Fibroblast of lung (primary cell): ENCODE measurements at regions not wholly inside any gene's neighbourhood (a gene's known extent, or its start where the extent isn't known, plus 50 kb on each side); places are given as distances from the start of the nearest gene placed in this dataset.

Source experiments
- DNase-seq, 2 donors: peaks; one replicate each; pipeline versions ENCODE4 v3.0.0 to v3.0.0-alpha.2; 2010; ENCODE audit warnings: low read depth in 2 of 2
- H2AFZ ChIP-seq: 2 replicates; pipeline ENCODE4 v1.5.1; 2012; ENCODE audit warnings: low read length, control low read depth, inconsistent platforms
- H3K27ac ChIP-seq: 2 replicates; pipeline ENCODE4 v1.5.1; 2011; ENCODE audit warnings: low read length, control low read depth; ENCODE audit not compliant: insufficient read depth
- H3K27me3 ChIP-seq: 2 replicates; pipeline ENCODE4 v1.5.1; 2011; ENCODE audit warnings: mild to moderate bottlenecking, low read length; ENCODE audit not compliant: control insufficient read depth, insufficient read depth
- H3K36me3 ChIP-seq: 2 replicates; pipeline ENCODE4 v1.5.1; 2011; ENCODE audit warnings: low read length; ENCODE audit not compliant: control insufficient read depth, insufficient read depth
- H3K4me1 ChIP-seq: 2 replicates; pipeline ENCODE4 v1.5.1; 2011; ENCODE audit warnings: low read length; ENCODE audit not compliant: control insufficient read depth, insufficient read depth; ENCODE audit errors: extremely low read depth
- H3K4me2 ChIP-seq: 2 replicates; pipeline ENCODE4 v1.5.1; 2011; ENCODE audit warnings: low read length, control low read depth; ENCODE audit not compliant: insufficient read depth; ENCODE audit errors: extremely low read depth
- H3K4me3 ChIP-seq, 4 experiments: fragments of 200-600 bp in 1 of 4; sonication (generic) in 1 of 4; replicated peaks in 1 of 4; 2 replicates each; pipeline ENCODE4 v1.5.1; 2011 to 2016; ENCODE audit warnings: low read length in 4 of 4, low read depth in 3 of 4, mild to moderate bottlenecking in 3 of 4, control low read depth in 2 of 4, inconsistent platforms in 1 of 4, mixed read lengths in 1 of 4; ENCODE audit not compliant: insufficient read depth in 1 of 4; ENCODE audit errors: control extremely low read depth in 1 of 4
- H3K79me2 ChIP-seq: 2 replicates; pipeline ENCODE4 v1.5.1; 2012; ENCODE audit warnings: mild to moderate bottlenecking, low read length, inconsistent platforms; ENCODE audit not compliant: control insufficient read depth, insufficient read depth
- H3K9ac ChIP-seq: 2 replicates; pipeline ENCODE4 v1.5.1; 2011; ENCODE audit warnings: mild to moderate bottlenecking, low read length, control low read depth; ENCODE audit not compliant: insufficient read depth
- H3K9me3 ChIP-seq: 2 replicates; pipeline ENCODE4 v1.5.1; 2012; ENCODE audit warnings: low read depth, low read length; ENCODE audit not compliant: control insufficient read depth, insufficient read depth
- H4K20me1 ChIP-seq: 2 replicates; pipeline ENCODE4 v1.5.1; 2011; ENCODE audit warnings: low read length; ENCODE audit not compliant: control insufficient read depth, insufficient read depth; ENCODE audit errors: extremely low read depth
- EZH2 ChIP-seq: IDR thresholded peaks from 2 replicates; pipeline ENCODE4 v1.5.1; 2012; ENCODE audit warnings: low read length, control low read depth, mild to moderate bottlenecking; ENCODE audit errors: missing control alignments
- TF ChIP-seq, protein P1 (sequence below), 2 donors: IDR thresholded peaks in 1 of 2; conservative IDR thresholded peaks in 1 of 2; 1 replicate in 1 of 2; 2 replicates in 1 of 2; pipeline ENCODE4 v1.5.1; 2011 to 2012; ENCODE audit warnings: low read length in 2 of 2, control low read depth in 1 of 2, inconsistent platforms in 1 of 2, low read depth in 1 of 2, mild to moderate bottlenecking in 1 of 2

- Histone ChIP-seq H3K4me3 (no peak overlapping the region), H3K9ac (no peak overlapping the region), H3K36me3 (no peaks in the 10 kb centered on the region), H3K79me2 (no peaks in the 10 kb centered on the region), H3K4me2 (no peak overlapping the region), H3K27ac (no peak overlapping the region), H3K9me3 (no peaks in the 10 kb centered on the region), H4K20me1 (no peaks in the 10 kb centered on the region), H3K4me1 (peaks cover 2% of the 10 kb centered on the region), H2AFZ (no peak overlapping the region), H3K27me3 (no peaks in the 10 kb centered on the region)
- no peak for DNase-seq
- TF ChIP-seq, protein P1, sequence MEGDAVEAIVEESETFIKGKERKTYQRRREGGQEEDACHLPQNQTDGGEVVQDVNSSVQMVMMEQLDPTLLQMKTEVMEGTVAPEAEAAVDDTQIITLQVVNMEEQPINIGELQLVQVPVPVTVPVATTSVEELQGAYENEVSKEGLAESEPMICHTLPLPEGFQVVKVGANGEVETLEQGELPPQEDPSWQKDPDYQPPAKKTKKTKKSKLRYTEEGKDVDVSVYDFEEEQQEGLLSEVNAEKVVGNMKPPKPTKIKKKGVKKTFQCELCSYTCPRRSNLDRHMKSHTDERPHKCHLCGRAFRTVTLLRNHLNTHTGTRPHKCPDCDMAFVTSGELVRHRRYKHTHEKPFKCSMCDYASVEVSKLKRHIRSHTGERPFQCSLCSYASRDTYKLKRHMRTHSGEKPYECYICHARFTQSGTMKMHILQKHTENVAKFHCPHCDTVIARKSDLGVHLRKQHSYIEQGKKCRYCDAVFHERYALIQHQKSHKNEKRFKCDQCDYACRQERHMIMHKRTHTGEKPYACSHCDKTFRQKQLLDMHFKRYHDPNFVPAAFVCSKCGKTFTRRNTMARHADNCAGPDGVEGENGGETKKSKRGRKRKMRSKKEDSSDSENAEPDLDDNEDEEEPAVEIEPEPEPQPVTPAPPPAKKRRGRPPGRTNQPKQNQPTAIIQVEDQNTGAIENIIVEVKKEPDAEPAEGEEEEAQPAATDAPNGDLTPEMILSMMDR (conservative IDR thresholded peaks at IDR 0.05 in 1 of 2, IDR thresholded peaks at IDR 0.05 in 1 of 2; ENCODE audit: low read depth in 1 of 2, low read length in 2 of 2), result no peak
- TF ChIP-seq EZH2, result no peak
These were observed 266.6 kb downstream of the ZNF674 start for GRCh38 chrX:46278572-46278971.

DNA sequence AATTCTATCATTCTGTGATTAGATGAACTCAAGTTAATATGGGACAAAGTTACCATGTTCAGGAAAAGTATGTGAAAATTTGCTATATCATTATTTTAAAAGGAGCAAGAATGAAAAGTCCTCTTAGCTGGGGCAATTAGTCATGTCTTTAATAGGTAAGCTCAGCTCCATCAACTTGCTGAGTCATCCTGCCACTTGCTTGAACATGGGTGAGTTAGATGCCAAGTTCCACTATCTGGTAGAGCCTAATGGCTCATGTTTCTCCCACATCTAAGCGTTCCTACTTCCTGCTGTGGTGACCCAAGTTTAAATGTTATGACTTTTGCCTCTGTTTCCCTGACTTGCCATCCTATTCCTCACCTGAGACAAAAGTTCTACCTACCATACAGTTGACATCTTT is 276.8 kb downstream of the ZNF674 start:
- Histone ChIP-seq H3K9ac (no peak overlapping the region), H3K27ac (no peak overlapping the region), H3K36me3 (no peaks in the 10 kb centered on the region), H3K27me3 (no peaks in the 10 kb centered on the region), H3K79me2 (no peaks in the 10 kb centered on the region), H2AFZ (no peak overlapping the region), H3K4me1 (no peaks in the 10 kb centered on the region), H4K20me1 (no peaks in the 10 kb centered on the region), H3K9me3 (no peaks in the 10 kb centered on the region), H3K4me2 (no peak overlapping the region), H3K4me3 (no peak overlapping the region)
- TF ChIP-seq, protein P1 (conservative IDR thresholded peaks at IDR 0.05 in 1 of 2, IDR thresholded peaks at IDR 0.05 in 1 of 2; ENCODE audit: low read depth in 1 of 2, low read length in 2 of 2), result no peak
- TF ChIP-seq EZH2, result no peak
- DNase-seq, result peak; percentile 8 to 79

GRCh38 chrX:46263494-46263893 is 281.7 kb downstream of the ZNF674 start:
- Histone ChIP-seq H3K27me3 (no peaks in the 10 kb centered on the region), H3K9ac (no peak overlapping the region), H2AFZ (no peak overlapping the region), H3K79me2 (no peaks in the 10 kb centered on the region), H3K4me1 (no peaks in the 10 kb centered on the region), H3K4me2 (no peak overlapping the region), H3K27ac (no peak overlapping the region), H3K9me3 (no peaks in the 10 kb centered on the region), H3K36me3 (no peaks in the 10 kb centered on the region), H3K4me3 (no peak overlapping the region), H4K20me1 (no peaks in the 10 kb centered on the region)
- DNase-seq, result peak in 1 of 2 donors; percentile 32
- TF ChIP-seq, protein P1 (conservative IDR thresholded peaks at IDR 0.05 in 1 of 2, IDR thresholded peaks at IDR 0.05 in 1 of 2; ENCODE audit: low read depth in 1 of 2, low read length in 2 of 2), result no peak
- TF ChIP-seq EZH2, result no peak
